ENCODE measurements at regions not wholly inside any gene's neighbourhood (a gene's known extent, or its start where the extent isn't known, plus 50 kb on each side); places are given as distances from the start of the nearest gene placed in this dataset.
A peak's percentile ranks its signal among the peaks of the same experiment; 100 is the strongest.
"Not testable (repeated sequence)": the region's sequence is repeated elsewhere in the genome, so short reads cannot be mapped to it uniquely, and the experiment has no call there.

DNA sequence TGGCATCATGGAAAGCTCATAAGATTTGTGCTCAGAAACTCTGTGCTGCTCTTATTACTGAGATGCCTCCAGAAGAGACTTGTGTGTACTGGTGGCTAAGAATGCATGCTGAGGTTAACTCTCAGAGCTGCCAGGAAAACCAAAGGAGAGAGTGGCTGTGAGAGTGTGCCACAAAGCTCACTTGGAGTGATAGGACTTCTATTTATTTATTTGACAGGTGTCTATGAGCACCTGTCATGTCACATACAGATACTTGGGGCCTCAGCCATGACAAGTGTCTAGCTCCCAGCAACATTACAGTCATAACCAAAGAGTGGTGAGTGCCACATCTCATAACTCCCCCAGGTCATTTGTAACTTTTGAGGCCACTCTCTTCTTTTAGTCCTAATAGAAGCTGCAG, 72.2 kb upstream of the ZNG1B start:
- H3K4me2 ChIP-seq (ENCODE audit: low read length); H4K20me1 ChIP-seq (ENCODE audit: insufficient read depth); H2AFZ ChIP-seq (ENCODE audit: low read depth, low read length); H3K36me3 ChIP-seq (ENCODE audit: insufficient read depth, low read length); H3K79me2 ChIP-seq (replicated peaks; ENCODE audit: insufficient read depth, low read length); H3K9me2 ChIP-seq (ENCODE audit: insufficient read depth, low read length); H3K27me3 ChIP-seq (ENCODE audit: insufficient read depth, low read depth, low read length); H3K4me3 ChIP-seq (ENCODE audit: low read length); H3K9me3 ChIP-seq (ENCODE audit: low read length); H3F3A ChIP-seq (ENCODE audit: insufficient read depth, low read length, poor library complexity, severe bottlenecking); H3K27ac ChIP-seq (ENCODE audit: low read length); H3K9ac ChIP-seq (ENCODE audit: low read length): not testable (repeated sequence)
- TF ChIP-seq EP300 (conservative IDR thresholded peaks at IDR 0.05; ENCODE audit: poor library complexity, severe bottlenecking) = peak; percentile 37

DNA sequence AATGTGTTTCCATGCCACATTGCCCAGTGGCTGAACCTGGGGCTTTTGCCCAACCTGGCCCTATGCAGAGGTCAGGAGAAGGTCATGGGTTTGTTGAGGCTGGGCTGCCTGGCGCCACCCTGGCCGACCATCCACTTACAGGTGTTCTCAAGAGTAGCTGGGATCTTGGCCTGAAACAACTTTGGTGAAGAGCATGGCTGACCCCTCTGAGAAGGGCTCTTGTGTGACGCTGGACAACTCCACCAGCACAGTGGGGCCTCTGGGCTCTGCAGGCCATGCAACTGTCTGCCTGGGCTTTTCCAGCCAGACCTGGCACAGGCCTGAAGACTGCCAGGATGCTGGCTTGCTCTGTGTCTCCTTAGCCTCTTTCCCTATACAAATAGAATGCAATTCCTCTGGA, 76.4 kb upstream of the ZNG1B start:
- no peaks in the 10 kb centered on the region for H3K9me2 ChIP-seq (ENCODE audit: insufficient read depth, low read length)
- H3K27ac ChIP-seq (ENCODE audit: low read length) = no peak overlapping the region
- no peak for TF ChIP-seq SMC3 (conservative IDR thresholded peaks at IDR 0.05; ENCODE audit: poor library complexity)

DNA sequence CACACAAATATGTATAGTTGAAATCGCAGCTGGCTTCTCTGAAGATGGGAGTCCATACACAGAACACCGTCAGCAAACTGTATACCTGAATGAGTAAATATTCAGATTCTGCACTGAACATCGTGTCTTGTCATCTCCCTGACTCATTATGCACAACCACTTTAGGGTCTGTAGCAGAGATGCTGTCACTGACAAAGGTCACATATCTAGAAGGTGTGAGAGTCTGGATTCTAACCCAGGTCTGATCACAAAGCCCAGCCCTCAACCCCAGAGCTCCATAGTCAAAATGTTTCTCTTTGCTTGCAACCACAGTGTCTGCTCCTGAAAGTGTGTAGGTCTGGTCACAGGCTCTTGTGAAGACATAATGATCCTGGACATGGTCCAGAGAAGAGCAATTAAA, 78.3 kb upstream of the PAX8 start:
- Histone ChIP-seq H2AFZ (ENCODE audit: low read depth, low read length) (no peak overlapping the region), H3K4me2 (ENCODE audit: low read length) (no peak overlapping the region), H3K9me2 (ENCODE audit: insufficient read depth, low read length) (no peaks in the 10 kb centered on the region), H3K27me3 (ENCODE audit: insufficient read depth, low read depth, low read length) (no peaks in the 10 kb centered on the region), H3K9me3 (ENCODE audit: low read length) (no peaks in the 10 kb centered on the region), H3K36me3 (ENCODE audit: insufficient read depth, low read length) (no peaks in the 10 kb centered on the region), H4K20me1 (ENCODE audit: insufficient read depth) (no peaks in the 10 kb centered on the region), H3K9ac (ENCODE audit: low read length) (no peak overlapping the region), H3K4me3 (ENCODE audit: low read length) (no peak overlapping the region), H3K27ac (ENCODE audit: low read length) (no peak overlapping the region), H3F3A (ENCODE audit: insufficient read depth, low read length, poor library complexity, severe bottlenecking) (no peaks in the 10 kb centered on the region), H3K79me2 (replicated peaks; ENCODE audit: insufficient read depth, low read length) (no peaks in the 10 kb centered on the region)
- TF ChIP-seq MXI1 (conservative IDR thresholded peaks at IDR 0.05; ENCODE audit: poor library complexity, severe bottlenecking) = no peak
- TF ChIP-seq, protein P1, sequence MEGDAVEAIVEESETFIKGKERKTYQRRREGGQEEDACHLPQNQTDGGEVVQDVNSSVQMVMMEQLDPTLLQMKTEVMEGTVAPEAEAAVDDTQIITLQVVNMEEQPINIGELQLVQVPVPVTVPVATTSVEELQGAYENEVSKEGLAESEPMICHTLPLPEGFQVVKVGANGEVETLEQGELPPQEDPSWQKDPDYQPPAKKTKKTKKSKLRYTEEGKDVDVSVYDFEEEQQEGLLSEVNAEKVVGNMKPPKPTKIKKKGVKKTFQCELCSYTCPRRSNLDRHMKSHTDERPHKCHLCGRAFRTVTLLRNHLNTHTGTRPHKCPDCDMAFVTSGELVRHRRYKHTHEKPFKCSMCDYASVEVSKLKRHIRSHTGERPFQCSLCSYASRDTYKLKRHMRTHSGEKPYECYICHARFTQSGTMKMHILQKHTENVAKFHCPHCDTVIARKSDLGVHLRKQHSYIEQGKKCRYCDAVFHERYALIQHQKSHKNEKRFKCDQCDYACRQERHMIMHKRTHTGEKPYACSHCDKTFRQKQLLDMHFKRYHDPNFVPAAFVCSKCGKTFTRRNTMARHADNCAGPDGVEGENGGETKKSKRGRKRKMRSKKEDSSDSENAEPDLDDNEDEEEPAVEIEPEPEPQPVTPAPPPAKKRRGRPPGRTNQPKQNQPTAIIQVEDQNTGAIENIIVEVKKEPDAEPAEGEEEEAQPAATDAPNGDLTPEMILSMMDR (IDR thresholded peaks at IDR 0.05; ENCODE audit: poor library complexity, severe bottlenecking) = no peak
- TF ChIP-seq POLR2AphosphoS5 (IDR thresholded peaks at IDR 0.05) = no peak

More for the DNA sequence above, 76.4 kb upstream of the ZNG1B start:
- H3K9ac ChIP-seq (ENCODE audit: low read length) = no peak overlapping the region
- no peak overlapping the region for H3K4me2 ChIP-seq (ENCODE audit: low read length)
- no peak overlapping the region for H2AFZ ChIP-seq (ENCODE audit: low read depth, low read length)
- H3K4me3 ChIP-seq (ENCODE audit: low read length) = no peak overlapping the region
- no peaks in the 10 kb centered on the region for H3K36me3 ChIP-seq (ENCODE audit: insufficient read depth, low read length)
- H3K79me2 ChIP-seq (replicated peaks; ENCODE audit: insufficient read depth, low read length) = no peaks in the 10 kb centered on the region
- no peaks in the 10 kb centered on the region for H3F3A ChIP-seq (ENCODE audit: insufficient read depth, low read length, poor library complexity, severe bottlenecking)
- H3K27me3 ChIP-seq (ENCODE audit: insufficient read depth, low read depth, low read length) = no peaks in the 10 kb centered on the region
- no peaks in the 10 kb centered on the region for H3K9me3 ChIP-seq (ENCODE audit: low read length)
- H4K20me1 ChIP-seq (ENCODE audit: insufficient read depth) = no peaks in the 10 kb centered on the region

DNA sequence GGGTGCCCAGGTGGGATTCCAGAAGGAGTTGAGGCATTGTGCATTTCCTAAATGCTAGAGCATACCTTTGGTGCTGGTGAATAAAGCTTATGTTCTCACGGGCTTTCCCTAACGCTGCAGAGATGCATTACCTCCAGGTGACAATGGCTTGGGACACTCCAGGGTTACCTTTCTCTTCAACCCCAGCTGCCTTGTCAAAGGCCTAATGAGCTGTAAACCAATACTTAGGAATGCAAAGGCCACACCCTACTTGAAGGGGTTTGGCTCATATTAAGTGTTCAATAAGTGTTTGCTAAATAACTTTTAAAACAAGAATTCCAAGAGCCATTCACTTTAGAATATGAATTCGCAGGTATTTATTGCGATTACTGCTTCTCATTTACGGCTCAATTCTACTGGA, 77.6 kb upstream of the PAX8 start:
- H3F3A ChIP-seq (ENCODE audit: insufficient read depth, low read length, poor library complexity, severe bottlenecking); H3K36me3 ChIP-seq (ENCODE audit: insufficient read depth, low read length); H3K9ac ChIP-seq (ENCODE audit: low read length); H3K27ac ChIP-seq (ENCODE audit: low read length); H3K27me3 ChIP-seq (ENCODE audit: insufficient read depth, low read depth, low read length); H3K4me2 ChIP-seq (ENCODE audit: low read length); H3K9me2 ChIP-seq (ENCODE audit: insufficient read depth, low read length); H3K9me3 ChIP-seq (ENCODE audit: low read length); H4K20me1 ChIP-seq (ENCODE audit: insufficient read depth); H2AFZ ChIP-seq (ENCODE audit: low read depth, low read length); H3K79me2 ChIP-seq (replicated peaks; ENCODE audit: insufficient read depth, low read length); H3K4me3 ChIP-seq (ENCODE audit: low read length): not testable (repeated sequence)

DNA sequence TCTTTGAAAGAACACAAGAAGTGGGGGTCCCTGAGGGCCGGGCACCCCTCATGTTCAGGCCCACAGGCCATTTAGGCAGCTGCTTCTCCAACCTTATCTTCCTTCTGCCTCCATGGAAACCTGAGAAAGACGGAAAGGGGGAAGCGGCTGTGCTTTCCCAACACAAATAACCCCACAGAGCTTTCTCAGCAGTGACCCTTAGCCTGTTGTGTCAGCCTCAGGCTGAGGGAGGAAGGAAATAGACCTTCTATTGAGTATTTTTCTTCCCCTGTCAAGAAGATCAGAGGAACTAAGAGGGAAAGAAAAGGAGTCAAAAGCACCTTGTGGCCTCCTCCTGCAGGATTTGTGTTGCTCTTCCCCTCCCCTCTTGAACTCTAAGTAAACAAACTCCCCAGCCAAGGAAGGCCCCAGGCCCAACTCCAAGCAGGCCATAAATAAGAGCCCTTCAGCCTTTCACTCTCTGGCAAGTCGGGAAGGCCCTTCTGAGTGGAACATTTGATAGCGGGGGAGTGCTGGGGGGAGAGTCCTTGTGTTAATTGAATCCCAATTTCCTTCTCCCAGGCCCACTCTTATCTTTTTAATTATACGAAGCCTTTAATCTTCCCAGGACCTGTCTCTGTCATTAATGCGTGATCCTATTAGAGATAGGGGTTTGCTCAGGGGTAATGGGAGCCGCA, 76.8 kb upstream of the PAX8 start:
- not testable (repeated sequence) for H3K79me2 ChIP-seq (replicated peaks; ENCODE audit: insufficient read depth, low read length); H3K9ac ChIP-seq (ENCODE audit: low read length); H3K9me3 ChIP-seq (ENCODE audit: low read length); H3K4me2 ChIP-seq (ENCODE audit: low read length); H3K4me3 ChIP-seq (ENCODE audit: low read length); H3F3A ChIP-seq (ENCODE audit: insufficient read depth, low read length, poor library complexity, severe bottlenecking); H3K27ac ChIP-seq (ENCODE audit: low read length); H2AFZ ChIP-seq (ENCODE audit: low read depth, low read length); H3K27me3 ChIP-seq (ENCODE audit: insufficient read depth, low read depth, low read length); H3K9me2 ChIP-seq (ENCODE audit: insufficient read depth, low read length); H4K20me1 ChIP-seq (ENCODE audit: insufficient read depth); H3K36me3 ChIP-seq (ENCODE audit: insufficient read depth, low read length)

Measured in neural cell (in vitro differentiated cells).